Vagina (tissue), 2 donors: ENCODE measurements at regions not wholly inside any gene's neighbourhood (a gene's known extent, or its start where the extent isn't known, plus 50 kb on each side); places are given as distances from the start of the nearest gene placed in this dataset.

Experiments used
- DNase-seq, 2 donors: peaks; one replicate each; pipeline ENCODE4 v3.0.0-alpha.2; 2017; ENCODE audit errors: extremely low spot score in 2 of 2
- H3K27ac ChIP-seq: fragments of 200-600 bp; sonication (generic); one replicate; pipeline ENCODE4 v1.5.1; 2019
- H3K27me3 ChIP-seq: fragments of 200-600 bp; sonication (generic); one replicate; pipeline ENCODE4 v1.5.1; 2019
- H3K36me3 ChIP-seq, 2 donors: fragments of 200-600 bp; sonication (generic); one replicate each; pipeline ENCODE4 v1.5.1; 2017 to 2019
- H3K4me1 ChIP-seq: fragments of 200-600 bp; sonication (generic); one replicate; pipeline ENCODE4 v1.5.1; 2019
- H3K4me3 ChIP-seq, 2 donors: fragments of 200-600 bp; sonication (generic); 1 replicate in 1 of 2; 2 replicates in 1 of 2; pipeline ENCODE4 v1.5.1; 2016 to 2019
- H3K9me3 ChIP-seq: fragments of 200-600 bp; sonication (generic); one replicate; pipeline ENCODE4 v1.5.1; 2019
- POLR2A ChIP-seq, 2 donors: fragments of 450-650 bp; IDR thresholded peaks; one replicate each; pipeline ENCODE4 v1.6.1; 2017; ENCODE audit warnings: antibody characterized with exemption in 2 of 2, mild to moderate bottlenecking in 2 of 2, moderate library complexity in 2 of 2
- POLR2AphosphoS5 ChIP-seq, 2 donors: sonication (generic); formaldehyde crosslinking; IDR thresholded peaks; one replicate each; pipeline ENCODE4 v1.9.0; 2017; ENCODE audit warnings: antibody characterized with exemption in 2 of 2, mild to moderate bottlenecking in 2 of 2, low read depth in 1 of 2; ENCODE audit not compliant: insufficient read depth in 1 of 2
- intact Hi-C: fragments of 100-400 bp; cut with DNase I; formaldehyde crosslinking; loops from one replicate; pipeline ENCODE4 v1.15.1; 2023
- TF ChIP-seq, protein P1 (sequence below), 3 experiments: fragments of 450-650 bp in 2 of 3; fragments of 200-600 bp in 1 of 3; sonication (generic) in 1 of 3; IDR thresholded peaks; one replicate each; pipeline ENCODE4 v1.5.1; 2017 to 2019; ENCODE audit warnings: antibody characterized with exemption in 3 of 3, mild to moderate bottlenecking in 2 of 3, moderate library complexity in 2 of 3

DNA sequence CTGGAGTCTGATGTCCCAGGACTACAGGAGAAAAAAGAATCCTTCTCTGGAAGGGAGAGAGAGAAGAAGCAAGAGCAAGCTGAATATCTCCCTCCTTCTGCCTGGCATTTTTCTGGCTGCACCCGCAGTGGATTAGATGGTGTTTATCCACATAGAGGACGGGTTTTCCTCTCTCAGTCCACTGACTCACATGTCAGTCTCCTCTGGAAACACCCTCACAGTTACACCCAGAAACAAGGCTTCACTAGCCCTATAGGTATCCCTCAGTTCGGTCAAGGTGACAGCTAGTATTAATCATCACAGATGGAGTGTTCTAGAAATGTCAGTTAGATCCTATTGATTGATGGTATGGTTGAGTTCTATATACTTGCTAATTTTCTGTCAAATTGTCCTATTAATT, 87.9 kb downstream of the RHOU start:
- no peaks in the 10 kb centered on the region for H3K9me3 ChIP-seq
- no peaks in the 10 kb centered on the region for H3K27me3 ChIP-seq
- no peak overlapping the region for H3K4me3 ChIP-seq
- H3K36me3 ChIP-seq, result no peaks in the 10 kb centered on the region
- TF ChIP-seq POLR2AphosphoS5 (IDR thresholded peaks at IDR 0.05; ENCODE audit: insufficient read depth in 1 of 2, low read depth in 1 of 2) (peak in 1 of 2 donors; percentile 77), POLR2A (IDR thresholded peaks at IDR 0.05) (no peak)
- TF ChIP-seq, protein P1, sequence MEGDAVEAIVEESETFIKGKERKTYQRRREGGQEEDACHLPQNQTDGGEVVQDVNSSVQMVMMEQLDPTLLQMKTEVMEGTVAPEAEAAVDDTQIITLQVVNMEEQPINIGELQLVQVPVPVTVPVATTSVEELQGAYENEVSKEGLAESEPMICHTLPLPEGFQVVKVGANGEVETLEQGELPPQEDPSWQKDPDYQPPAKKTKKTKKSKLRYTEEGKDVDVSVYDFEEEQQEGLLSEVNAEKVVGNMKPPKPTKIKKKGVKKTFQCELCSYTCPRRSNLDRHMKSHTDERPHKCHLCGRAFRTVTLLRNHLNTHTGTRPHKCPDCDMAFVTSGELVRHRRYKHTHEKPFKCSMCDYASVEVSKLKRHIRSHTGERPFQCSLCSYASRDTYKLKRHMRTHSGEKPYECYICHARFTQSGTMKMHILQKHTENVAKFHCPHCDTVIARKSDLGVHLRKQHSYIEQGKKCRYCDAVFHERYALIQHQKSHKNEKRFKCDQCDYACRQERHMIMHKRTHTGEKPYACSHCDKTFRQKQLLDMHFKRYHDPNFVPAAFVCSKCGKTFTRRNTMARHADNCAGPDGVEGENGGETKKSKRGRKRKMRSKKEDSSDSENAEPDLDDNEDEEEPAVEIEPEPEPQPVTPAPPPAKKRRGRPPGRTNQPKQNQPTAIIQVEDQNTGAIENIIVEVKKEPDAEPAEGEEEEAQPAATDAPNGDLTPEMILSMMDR (IDR thresholded peaks at IDR 0.05), result no peak
- intact Hi-C loops, result no loop called here
- H3K27ac ChIP-seq, result no peak overlapping the region
- peak in 1 of 2 donors; percentile 42 for DNase-seq
- no peaks in the 10 kb centered on the region for H3K4me1 ChIP-seq

DNA sequence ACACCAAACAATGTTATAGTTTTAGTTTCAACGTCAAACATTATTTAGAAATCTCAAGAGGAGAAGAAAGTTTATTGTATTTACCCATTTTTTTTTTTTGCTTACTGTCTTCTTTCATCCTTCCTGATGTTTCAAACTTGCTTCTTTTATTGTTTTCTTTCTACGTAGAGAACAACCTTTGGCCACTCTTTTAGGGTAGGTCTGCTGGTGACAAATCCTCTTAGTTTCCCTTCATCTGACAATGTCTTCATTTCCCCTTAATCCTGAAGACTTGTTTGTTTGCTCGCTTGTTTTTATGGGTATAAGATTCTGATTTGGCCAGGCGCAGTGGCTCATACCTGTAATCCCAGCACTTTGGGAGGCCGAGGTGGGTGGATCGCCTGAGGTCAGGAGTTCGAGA, 89.1 kb downstream of the RHOU start:
- no peaks in the 10 kb centered on the region for H3K36me3 ChIP-seq
- no peak overlapping the region for H3K4me3 ChIP-seq
- intact Hi-C loops, result no loop called here
- H3K27ac ChIP-seq, result no peak overlapping the region
- no peaks in the 10 kb centered on the region for H3K4me1 ChIP-seq
- H3K27me3 ChIP-seq, result no peaks in the 10 kb centered on the region
- no peaks in the 10 kb centered on the region for H3K9me3 ChIP-seq
- no peak for DNase-seq
- no peak for TF ChIP-seq POLR2AphosphoS5 (IDR thresholded peaks at IDR 0.05; ENCODE audit: insufficient read depth in 1 of 2, low read depth in 1 of 2)
- TF ChIP-seq, protein P1 (IDR thresholded peaks at IDR 0.05), result no peak
- TF ChIP-seq POLR2A (IDR thresholded peaks at IDR 0.05), result no peak

DNA sequence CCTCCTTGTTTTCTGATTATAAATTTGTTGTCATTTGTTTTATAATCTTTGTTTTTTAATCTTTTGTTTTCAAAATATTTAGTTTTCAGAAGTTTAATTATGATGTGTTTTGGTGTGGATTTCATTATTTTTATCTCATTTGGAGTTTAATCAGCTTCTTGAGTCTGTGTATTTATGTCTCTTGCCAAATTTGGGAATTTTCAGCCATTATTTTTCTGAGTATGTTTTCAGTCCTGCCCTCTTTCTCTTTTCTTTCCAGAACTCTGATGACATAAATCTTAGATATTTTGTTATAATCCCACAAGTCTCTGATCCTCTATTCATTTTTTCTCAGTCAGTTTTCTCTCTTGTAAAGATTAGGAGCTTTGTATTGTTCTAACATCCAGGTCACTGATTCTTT, 89.8 kb downstream of the RHOU start:
- intact Hi-C loops, result no loop called here
- H3K4me1 ChIP-seq, result peaks cover under 1% of the 10 kb centered on the region
- DNase-seq, result no peak
- H3K27me3 ChIP-seq, result no peaks in the 10 kb centered on the region
- no peak overlapping the region for H3K27ac ChIP-seq
- H3K9me3 ChIP-seq, result no peaks in the 10 kb centered on the region
- TF ChIP-seq POLR2AphosphoS5 (IDR thresholded peaks at IDR 0.05; ENCODE audit: insufficient read depth in 1 of 2, low read depth in 1 of 2) (no peak), POLR2A (IDR thresholded peaks at IDR 0.05) (no peak)
- TF ChIP-seq, protein P1 (IDR thresholded peaks at IDR 0.05), result no peak
- H3K4me3 ChIP-seq, result no peak overlapping the region
- no peaks in the 10 kb centered on the region for H3K36me3 ChIP-seq

- Histone ChIP-seq H3K36me3 (no peaks in the 10 kb centered on the region), H3K27me3 (no peaks in the 10 kb centered on the region), H3K27ac (no peak overlapping the region), H3K9me3 (no peaks in the 10 kb centered on the region), H3K4me1 (peaks cover 10% of the 10 kb centered on the region), H3K4me3 (no peak overlapping the region)
- intact Hi-C loops, result no loop called here
- TF ChIP-seq POLR2A (IDR thresholded peaks at IDR 0.05) (no peak), POLR2AphosphoS5 (IDR thresholded peaks at IDR 0.05; ENCODE audit: insufficient read depth in 1 of 2, low read depth in 1 of 2) (no peak)
- TF ChIP-seq, protein P1 (IDR thresholded peaks at IDR 0.05), result no peak
- DNase-seq, result no peak
Observed at GRCh38 chr1:228825840-228826484, 90.7 kb downstream of the RHOU start.

GRCh38 chr1:228827019-228827418, 91.7 kb downstream of the RHOU start:
- Histone ChIP-seq H3K4me1 (peaks cover 13% of the 10 kb centered on the region), H3K27ac (no peak overlapping the region), H3K36me3 (no peaks in the 10 kb centered on the region), H3K27me3 (no peaks in the 10 kb centered on the region), H3K9me3 (no peaks in the 10 kb centered on the region), H3K4me3 (no peak overlapping the region)
- TF ChIP-seq POLR2AphosphoS5 (IDR thresholded peaks at IDR 0.05; ENCODE audit: insufficient read depth in 1 of 2, low read depth in 1 of 2) (no peak), POLR2A (IDR thresholded peaks at IDR 0.05) (no peak)
- TF ChIP-seq, protein P1 (IDR thresholded peaks at IDR 0.05), result no peak
- DNase-seq, result no peak
- intact Hi-C loops, result no loop called here
